NT2/D1 (cell line): ENCODE measurements at regions not wholly inside any gene's neighbourhood (a gene's known extent, or its start where the extent isn't known, plus 50 kb on each side); places are given as distances from the start of the nearest gene placed in this dataset.

Experiments used
- DNase-seq: peaks from one replicate; pipeline ENCODE4 v3.0.0-alpha.2; 2011; ENCODE audit warnings: low read depth, low spot score
- H3K27me3 ChIP-seq: 2 replicates; pipeline ENCODE4 v1.6.0; 2011; ENCODE audit warnings: mild to moderate bottlenecking; ENCODE audit not compliant: insufficient read length, insufficient read depth
- H3K36me3 ChIP-seq: 2 replicates; pipeline ENCODE4 v1.6.1; 2011; ENCODE audit warnings: mild to moderate bottlenecking, low read length, mixed read lengths; ENCODE audit not compliant: insufficient read depth, insufficient read length
- H3K4me1 ChIP-seq: 2 replicates; pipeline ENCODE4 v1.5.1; 2011; ENCODE audit not compliant: insufficient read depth, insufficient read length
- H3K4me3 ChIP-seq: 2 replicates; pipeline ENCODE4 v1.5.1; 2011; ENCODE audit warnings: low read depth; ENCODE audit not compliant: insufficient read length
- H3K9ac ChIP-seq: 2 replicates; pipeline ENCODE4 v1.6.0; 2011; ENCODE audit warnings: low read depth; ENCODE audit not compliant: insufficient read length
- H3K9me3 ChIP-seq: 2 replicates; pipeline ENCODE4 v1.5.1; 2011; ENCODE audit warnings: mild to moderate bottlenecking, low read length; ENCODE audit not compliant: insufficient read depth
- SUZ12 ChIP-seq: IDR thresholded peaks from 2 replicates; pipeline ENCODE4 v1.6.1; 2011; ENCODE audit not compliant: insufficient read length, insufficient read depth; ENCODE audit errors: extremely low read depth
- YY1 ChIP-seq: IDR thresholded peaks from 2 replicates; pipeline ENCODE4 v1.6.1; 2011; ENCODE audit not compliant: insufficient read length, insufficient read depth
- ZNF274 ChIP-seq: IDR thresholded peaks from 2 replicates; pipeline ENCODE4 v1.6.1; 2011; ENCODE audit warnings: mild to moderate bottlenecking, low read depth, low read length

DNA sequence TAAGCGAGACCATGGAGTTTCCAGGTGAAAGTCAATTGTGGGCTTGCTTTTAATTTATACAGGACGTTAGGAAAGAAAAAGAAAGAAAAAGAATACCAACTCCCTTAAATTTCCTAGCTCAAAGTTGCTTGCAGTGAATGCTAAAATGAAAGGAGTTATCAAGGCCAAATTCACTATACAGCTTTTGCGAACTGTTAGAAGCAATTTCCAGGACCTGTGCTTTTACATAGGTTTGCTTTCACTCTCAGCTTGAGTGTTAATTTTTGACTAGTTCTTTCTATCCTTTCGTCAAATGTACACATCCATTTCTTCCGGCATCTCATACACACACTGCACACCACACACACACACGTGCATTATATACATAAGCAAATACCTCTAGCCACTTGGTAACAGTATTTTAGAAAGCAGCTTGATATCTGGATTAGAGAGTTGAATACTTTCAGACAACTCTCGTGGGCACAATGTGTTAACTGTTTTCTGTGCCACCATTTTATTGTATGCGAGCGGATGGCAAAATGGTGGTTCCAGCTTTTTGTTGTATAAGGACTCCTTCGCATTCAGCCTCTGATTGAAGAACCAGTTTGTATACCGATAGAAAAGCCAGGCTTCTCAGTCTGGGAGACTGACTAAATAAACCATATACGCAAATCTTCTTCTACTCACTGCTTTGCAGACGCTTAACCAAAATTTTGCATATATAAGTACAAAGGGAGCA is 381.8 kb downstream of the MTX2 start:
- TF ChIP-seq ZNF274 (no peak), YY1 (no peak), SUZ12 (no peak)

DNA sequence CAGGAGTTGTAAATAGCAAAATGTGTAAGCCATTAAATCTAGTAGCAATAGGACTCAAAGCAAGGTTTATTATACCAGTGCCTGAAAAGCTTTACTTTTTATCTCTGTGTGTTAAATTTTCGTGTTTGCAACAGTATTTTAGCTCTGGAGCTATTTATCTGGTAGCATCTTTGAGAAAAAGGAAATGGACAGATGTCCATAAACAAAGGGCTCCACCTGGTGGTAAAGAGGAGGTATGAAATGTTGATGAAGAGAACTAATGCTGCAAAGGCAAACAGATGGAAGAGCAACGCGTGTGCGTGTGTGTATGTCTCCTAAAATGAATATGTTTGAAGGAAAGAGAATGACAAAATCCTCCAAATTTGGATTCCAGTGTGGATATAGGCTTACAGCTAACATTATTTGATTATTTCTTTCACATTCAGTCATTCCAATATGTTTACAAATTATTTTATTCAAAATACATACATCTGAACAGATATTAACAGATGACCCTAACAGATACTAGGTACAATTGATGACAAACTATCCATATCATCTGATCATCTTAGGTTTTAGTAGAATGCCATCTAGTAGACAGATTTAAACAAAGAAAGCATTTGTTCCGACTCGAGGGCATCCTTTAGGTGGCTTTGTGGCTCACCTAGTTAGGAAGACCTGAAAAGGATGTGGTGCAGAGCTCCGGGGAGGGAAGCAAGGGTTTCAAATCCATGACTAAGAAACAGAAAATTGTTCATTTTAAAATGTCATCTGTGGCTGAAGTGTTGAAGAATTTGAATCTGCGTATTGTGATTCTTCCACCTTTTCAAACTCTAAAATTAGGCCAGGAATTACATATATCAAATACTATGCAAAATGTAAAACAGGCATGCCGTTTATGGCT is 383.3 kb downstream of the MTX2 start:
- H3K27me3 ChIP-seq: no peaks in the 10 kb centered on the region
- H3K4me3 ChIP-seq: no peak overlapping the region
- no peaks in the 10 kb centered on the region for H3K4me1 ChIP-seq
- no peak overlapping the region for H3K9ac ChIP-seq
- H3K36me3 ChIP-seq: no peaks in the 10 kb centered on the region
- no peaks in the 10 kb centered on the region for H3K9me3 ChIP-seq
- no peak for DNase-seq
- TF ChIP-seq YY1: no peak
- TF ChIP-seq ZNF274: no peak
- no peak for TF ChIP-seq SUZ12

More for the DNA sequence above, 381.8 kb downstream of the MTX2 start:
- Histone ChIP-seq H3K4me1 (no peaks in the 10 kb centered on the region), H3K27me3 (no peaks in the 10 kb centered on the region), H3K4me3 (no peak overlapping the region), H3K9ac (no peak overlapping the region), H3K9me3 (no peaks in the 10 kb centered on the region), H3K36me3 (no peaks in the 10 kb centered on the region)
- DNase-seq: no peak

DNA sequence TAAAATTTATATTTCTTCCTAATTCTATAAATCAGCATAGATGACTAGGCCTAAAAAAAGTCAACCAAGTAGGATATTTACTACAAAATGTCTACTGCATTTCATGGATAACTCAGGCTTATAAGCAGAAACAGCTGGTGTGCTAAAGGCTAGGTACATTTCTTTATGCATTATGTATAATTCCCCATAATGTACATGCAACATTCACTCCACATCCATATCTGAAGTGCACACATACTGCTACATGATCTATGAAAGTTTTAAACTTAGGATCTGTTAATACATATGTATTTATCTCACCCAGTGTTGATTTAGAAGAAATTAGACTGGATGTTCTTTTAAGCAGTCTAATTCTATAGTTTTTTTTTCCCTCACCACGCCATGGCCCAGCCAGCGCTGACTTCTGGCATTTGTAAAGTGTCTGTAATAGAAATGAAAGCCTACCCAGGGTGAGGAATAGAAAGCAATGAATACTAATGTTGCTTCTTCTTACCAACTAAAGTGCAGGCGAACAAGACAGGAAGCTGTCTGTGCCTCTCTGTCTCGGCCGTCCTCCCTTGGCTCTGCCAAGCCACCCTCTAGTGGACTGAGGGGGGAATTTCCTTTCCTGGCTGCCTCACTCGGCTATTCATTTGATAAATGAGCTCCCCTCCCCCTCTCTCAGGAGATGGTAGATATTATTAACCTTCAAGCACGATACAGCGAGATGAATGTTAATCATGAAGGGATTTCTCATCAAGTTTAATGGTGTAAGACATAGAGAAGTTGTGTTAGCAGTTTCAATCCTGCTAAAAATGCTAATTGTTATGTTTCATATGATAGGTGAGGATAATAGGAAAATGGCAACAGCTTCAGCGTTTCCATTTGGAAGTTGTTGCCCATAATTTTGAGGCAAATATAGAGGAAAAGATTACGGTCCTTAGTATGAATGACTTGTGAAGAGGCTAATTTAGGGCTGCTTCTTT is 384.5 kb downstream of the MTX2 start:
- H3K27me3 ChIP-seq: no peaks in the 10 kb centered on the region
- TF ChIP-seq YY1 (no peak), ZNF274 (no peak), SUZ12 (no peak)
- H3K36me3 ChIP-seq: no peaks in the 10 kb centered on the region
- no peaks in the 10 kb centered on the region for H3K9me3 ChIP-seq
- peak; percentile 83 for DNase-seq
- no peaks in the 10 kb centered on the region for H3K4me1 ChIP-seq
- no peak overlapping the region for H3K9ac ChIP-seq
- no peak overlapping the region for H3K4me3 ChIP-seq

DNA sequence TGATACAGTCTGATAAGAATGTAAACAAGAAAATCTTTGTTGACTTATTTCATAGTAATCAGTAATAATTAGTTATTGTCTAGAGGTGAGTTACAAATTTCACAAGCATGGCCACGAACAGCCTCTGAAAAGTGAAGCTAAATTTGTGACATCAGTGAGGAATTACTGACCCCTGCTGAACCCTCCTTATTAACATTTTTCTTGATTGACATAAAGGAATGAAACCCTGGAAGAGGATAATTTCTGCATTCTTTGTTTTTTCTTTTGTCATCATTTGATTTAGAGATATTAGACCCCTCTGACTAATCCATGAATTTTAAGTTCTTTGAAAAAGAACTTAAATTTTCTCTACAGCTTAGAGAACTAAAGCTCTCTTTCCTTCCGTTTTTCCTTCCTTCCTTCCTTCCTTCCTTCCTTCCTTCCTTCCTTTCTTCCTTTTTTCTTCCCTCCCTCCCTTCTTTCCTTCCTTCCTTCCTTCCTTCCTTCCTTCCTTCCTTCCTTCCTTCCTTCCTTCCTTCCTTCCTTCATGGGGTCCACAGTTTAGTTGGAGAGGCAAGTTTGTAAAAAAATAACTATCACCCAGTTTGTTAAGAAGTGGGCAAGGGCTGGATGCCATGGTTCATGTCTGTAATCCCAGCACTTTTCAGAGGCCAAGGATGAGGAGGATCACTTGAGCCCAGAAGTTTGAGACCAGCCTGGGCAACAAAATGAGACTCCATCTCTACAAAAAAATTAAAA is 387.0 kb downstream of the MTX2 start:
- Histone ChIP-seq H3K4me1 (no peaks in the 10 kb centered on the region), H3K27me3 (no peaks in the 10 kb centered on the region), H3K9ac (no peak overlapping the region), H3K9me3 (no peaks in the 10 kb centered on the region), H3K36me3 (no peaks in the 10 kb centered on the region), H3K4me3 (no peak overlapping the region)
- DNase-seq: no peak
- no peak for TF ChIP-seq ZNF274
- TF ChIP-seq YY1: no peak
- TF ChIP-seq SUZ12: no peak

DNA sequence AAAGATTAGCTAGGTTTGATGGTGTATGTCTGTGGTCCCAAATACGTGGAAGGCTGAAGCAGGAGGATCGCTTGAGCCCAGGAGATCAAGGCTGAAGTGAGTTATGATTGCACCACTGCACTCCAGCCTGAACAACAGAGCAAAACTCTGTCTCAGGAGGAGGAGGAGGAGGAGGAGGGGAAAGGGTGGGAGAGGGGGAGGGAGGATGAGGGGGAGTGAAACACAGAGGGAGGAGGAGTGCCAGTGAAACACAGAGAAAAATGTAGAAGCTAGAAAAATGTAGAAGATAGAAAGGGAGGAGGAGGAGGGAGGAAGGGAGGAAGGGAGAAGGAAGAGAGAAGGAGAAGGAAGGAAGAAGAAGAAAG is 387.5 kb downstream of the MTX2 start:
- TF ChIP-seq SUZ12: no peak
- TF ChIP-seq YY1: no peak
- TF ChIP-seq ZNF274: no peak
- no peak for DNase-seq
- Histone ChIP-seq H3K27me3 (no peaks in the 10 kb centered on the region), H3K4me3 (no peak overlapping the region), H3K4me1 (no peaks in the 10 kb centered on the region), H3K9ac (no peak overlapping the region), H3K9me3 (no peaks in the 10 kb centered on the region), H3K36me3 (no peaks in the 10 kb centered on the region)

DNA sequence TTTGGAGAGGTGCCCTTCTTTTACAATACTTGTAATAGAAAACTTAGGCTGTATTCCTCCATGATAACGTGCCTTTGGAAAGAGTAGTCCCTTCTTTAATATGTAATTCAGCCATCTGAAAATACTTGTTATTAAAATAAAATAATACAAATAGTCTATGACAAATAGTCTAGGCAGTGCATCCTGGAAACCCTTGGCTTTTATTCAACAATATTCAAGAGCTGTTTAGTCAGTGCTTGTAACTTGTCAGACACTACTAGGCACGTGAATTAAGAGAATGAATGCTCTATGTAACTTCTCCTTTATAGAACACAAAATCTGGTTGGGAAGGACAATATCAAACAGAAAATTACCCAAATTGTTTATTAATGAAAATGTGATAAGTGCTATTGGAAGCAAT is 388.2 kb downstream of the MTX2 start:
- Histone ChIP-seq H3K9me3 (no peaks in the 10 kb centered on the region), H3K27me3 (no peaks in the 10 kb centered on the region), H3K9ac (no peak overlapping the region), H3K4me3 (no peak overlapping the region), H3K36me3 (no peaks in the 10 kb centered on the region), H3K4me1 (no peaks in the 10 kb centered on the region)
- TF ChIP-seq ZNF274 (no peak), YY1 (no peak), SUZ12 (no peak)
- DNase-seq: no peak
